RWPE2 (cell line): ENCODE measurements at regions not wholly inside any gene's neighbourhood (a gene's known extent, or its start where the extent isn't known, plus 50 kb on each side); places are given as distances from the start of the nearest gene placed in this dataset.

Experiments
- ATAC-seq: fragments of 200-7000 bp; cut with Tn5 transposase; 3 replicates; pipeline ENCODE4 v1.9.1; 2021; ENCODE audit warnings: low read depth
- DNase-seq: peaks from one replicate; pipeline ENCODE4 v3.0.0-alpha.2; 2020; ENCODE audit warnings: low spot score
- H3K27ac ChIP-seq: fragments of 450-650 bp; 2 replicates; pipeline ENCODE4 v1.5.1; 2017; ENCODE audit warnings: mild to moderate bottlenecking; ENCODE audit not compliant: poor library complexity, severe bottlenecking
- H3K27me3 ChIP-seq: fragments of 250-450 bp; sonication (Bioruptor Pico); 2 replicates; pipeline ENCODE4 v1.5.1; 2021; ENCODE audit warnings: mild to moderate bottlenecking, moderate library complexity; ENCODE audit not compliant: insufficient read depth, poor library complexity, severe bottlenecking
- H3K36me3 ChIP-seq: fragments of 250-450 bp; sonication (Bioruptor Pico); 2 replicates; pipeline ENCODE4 v1.5.1; 2020; ENCODE audit warnings: low read depth, mild to moderate bottlenecking, moderate library complexity
- H3K4me1 ChIP-seq: fragments of 250-450 bp; sonication (Bioruptor Pico); 2 replicates; pipeline ENCODE4 v1.5.1; 2021; ENCODE audit warnings: mild to moderate bottlenecking, moderate library complexity; ENCODE audit not compliant: insufficient read depth, poor library complexity, severe bottlenecking
- H3K4me3 ChIP-seq: fragments of 250-450 bp; sonication (Bioruptor Pico); 2 replicates; pipeline ENCODE4 v1.5.1; 2021; ENCODE audit warnings: mild to moderate bottlenecking, moderate library complexity; ENCODE audit not compliant: severe bottlenecking
- H3K9me3 ChIP-seq: fragments of 250-450 bp; sonication (Bioruptor Pico); 2 replicates; pipeline ENCODE4 v1.5.1; 2021; ENCODE audit warnings: mild to moderate bottlenecking, moderate library complexity; ENCODE audit not compliant: severe bottlenecking
- CTCF ChIP-seq: fragments of 450-650 bp; IDR thresholded peaks from one replicate; pipeline ENCODE4 v1.5.1; 2017; ENCODE audit warnings: mild to moderate bottlenecking, moderate library complexity; ENCODE audit not compliant: poor library complexity, severe bottlenecking

- H3K36me3 ChIP-seq, result no peaks in the 10 kb centered on the region
- no peaks in the 10 kb centered on the region for H3K9me3 ChIP-seq
- H3K4me3 ChIP-seq, result no peak overlapping the region
- no peaks in the 10 kb centered on the region for H3K27me3 ChIP-seq
- H3K4me1 ChIP-seq, result no peaks in the 10 kb centered on the region
- DNase-seq, result no peak
- TF ChIP-seq CTCF, result peak; percentile 58
- no peak overlapping the region for H3K27ac ChIP-seq
- no peak for ATAC-seq
These were observed 73.3 kb downstream of the TASL start for GRCh38 chrX:30504309-30504708.

GRCh38 chrX:30495468-30495867 is 82.1 kb downstream of the TASL start:
- no peaks in the 10 kb centered on the region for H3K27me3 ChIP-seq
- no peaks in the 10 kb centered on the region for H3K4me1 ChIP-seq
- DNase-seq, result no peak
- no peaks in the 10 kb centered on the region for H3K36me3 ChIP-seq
- H3K4me3 ChIP-seq, result no peak overlapping the region
- ATAC-seq, result no peak
- TF ChIP-seq CTCF, result no peak
- no peaks in the 10 kb centered on the region for H3K9me3 ChIP-seq
- no peak overlapping the region for H3K27ac ChIP-seq

- Histone ChIP-seq H3K27me3 (no peaks in the 10 kb centered on the region), H3K36me3 (no peaks in the 10 kb centered on the region), H3K27ac (no peak overlapping the region), H3K4me3 (no peak overlapping the region), H3K9me3 (no peaks in the 10 kb centered on the region), H3K4me1 (no peaks in the 10 kb centered on the region)
- no peak for ATAC-seq
- no peak for TF ChIP-seq CTCF
- no peak for DNase-seq
These were observed 84.2 kb downstream of the TASL start for GRCh38 chrX:30493348-30493747.

- ATAC-seq, result no peak
- TF ChIP-seq CTCF, result no peak
- H3K4me3 ChIP-seq, result no peak overlapping the region
- H3K27me3 ChIP-seq, result no peaks in the 10 kb centered on the region
- no peak overlapping the region for H3K27ac ChIP-seq
- no peaks in the 10 kb centered on the region for H3K9me3 ChIP-seq
- no peak for DNase-seq
- H3K4me1 ChIP-seq, result no peaks in the 10 kb centered on the region
- no peaks in the 10 kb centered on the region for H3K36me3 ChIP-seq
These were observed 88.2 kb downstream of the TASL start for GRCh38 chrX:30489323-30489722.

- H3K4me1 ChIP-seq, result no peaks in the 10 kb centered on the region
- DNase-seq (no peak), ATAC-seq (no peak)
- H3K36me3 ChIP-seq, result no peaks in the 10 kb centered on the region
- H3K27me3 ChIP-seq, result no peaks in the 10 kb centered on the region
- H3K27ac ChIP-seq, result no peak overlapping the region
- no peak overlapping the region for H3K4me3 ChIP-seq
- no peaks in the 10 kb centered on the region for H3K9me3 ChIP-seq
- TF ChIP-seq CTCF, result peak; percentile 31
These were observed 89.5 kb downstream of the TASL start for GRCh38 chrX:30488092-30488491.
